Stomach (tissue), 8 donors: ENCODE measurements at regions not wholly inside any gene's neighbourhood (a gene's known extent, or its start where the extent isn't known, plus 50 kb on each side); places are given as distances from the start of the nearest gene placed in this dataset.

ENCODE experiments used
- DNase-seq, 2 donors: peaks; one replicate each; pipeline versions ENCODE4 v3.0.0 to v3.0.0-alpha.2; 2013 to 2019
- H3K27ac ChIP-seq, 5 donors: fragments of 200-600 bp in 4 of 5; sonication (generic) in 4 of 5; one replicate each; pipeline ENCODE4 v1.5.1; 2013 to 2019; ENCODE audit warnings: mild to moderate bottlenecking in 1 of 5, moderate library complexity in 1 of 5
- H3K27me3 ChIP-seq, 3 donors: fragments of 200-600 bp; sonication (generic); one replicate each; pipeline ENCODE4 v1.5.1; 2017 to 2019; ENCODE audit warnings: mixed run types in 1 of 3
- H3K36me3 ChIP-seq, 4 donors: fragments of 200-600 bp; sonication (generic); 1 replicate in 3 of 4; 2 replicates in 1 of 4; pipeline ENCODE4 v1.5.1; 2016 to 2019
- H3K4me1 ChIP-seq, 4 donors: fragments of 200-600 bp; sonication (generic); one replicate each; pipeline ENCODE4 v1.5.1; 2016 to 2019
- H3K4me3 ChIP-seq, 4 donors: fragments of 200-600 bp; sonication (generic) in 3 of 4; one replicate each; pipeline ENCODE4 v1.5.1; 2016 to 2019; ENCODE audit warnings: mild to moderate bottlenecking in 1 of 4
- H3K9me3 ChIP-seq, 4 donors: fragments of 200-600 bp; sonication (generic); one replicate each; pipeline ENCODE4 v1.5.1; 2016 to 2019
- CTCF ChIP-seq, 7 experiments: fragments of 450-650 bp in 4 of 7; fragments of 200-600 bp in 3 of 7; sonication (generic) in 3 of 7; IDR thresholded peaks; one replicate each; pipeline ENCODE4 v1.5.1; 2016 to 2019; ENCODE audit warnings: antibody characterized with exemption in 7 of 7, control low read depth in 2 of 7, mild to moderate bottlenecking in 1 of 7
- EP300 ChIP-seq: sonication (generic); formaldehyde crosslinking; IDR thresholded peaks from one replicate; pipeline ENCODE4 v1.6.1; 2017; ENCODE audit warnings: antibody characterized with exemption
- POLR2A ChIP-seq, 4 donors: fragments of 450-650 bp; IDR thresholded peaks; one replicate each; pipeline ENCODE4 v1.6.1; 2016; ENCODE audit warnings: antibody characterized with exemption in 4 of 4, control low read depth in 2 of 4, mild to moderate bottlenecking in 1 of 4, moderate library complexity in 1 of 4
- POLR2AphosphoS5 ChIP-seq, 3 donors: sonication (generic); formaldehyde crosslinking; IDR thresholded peaks; one replicate each; pipeline ENCODE4 v1.6.1; 2016; ENCODE audit warnings: antibody characterized with exemption in 3 of 3
- WGBS, 5 donors: extraction: QIAGEN DNeasy Blood & Tissue Kit in 3 of 5; methylation state at CpG; one replicate each; pipeline versions ENCODE4 v1.1.5 to v1.1.7; 2013 to 2018; 5-methylcytosine and 5-hydroxymethylcytosine counted together
- intact Hi-C: fragments of 100-400 bp; cut with DNase I; formaldehyde crosslinking; loops from one replicate; pipeline ENCODE4 v1.15.1; 2023; ENCODE audit warnings: low total_unique reads
- donor health status: healthy with polysubstance abuse.
- donor health status: Bipolar disorder and iron deficiency.
- donor health status: healthy.

DNA sequence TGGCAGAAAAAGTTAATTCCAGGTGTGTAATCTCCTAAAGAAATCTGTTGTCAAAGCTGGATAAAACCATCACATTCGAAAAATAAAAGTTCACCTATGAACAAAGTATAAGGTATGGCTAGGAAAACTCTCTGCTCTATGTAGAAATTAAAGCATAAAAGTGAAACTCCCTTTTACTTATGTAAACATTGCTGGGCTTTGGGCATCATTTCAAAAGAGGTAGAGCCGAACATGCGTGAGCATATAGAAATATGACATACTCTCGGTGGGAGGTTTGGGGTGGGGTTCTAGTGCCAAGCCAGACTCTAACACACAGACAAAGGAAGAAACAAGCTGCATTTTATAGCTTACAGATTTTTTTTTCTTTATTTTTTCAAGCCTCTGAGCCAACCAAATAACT, 306.8 kb upstream of the ATP11B start:
- peak in 1 of 2 donors; percentile 35 for DNase-seq
- WGBS, 5 donors, result 25 to 37% (median 29%) methylated on average over 4 of the region's 4 CpGs
- Histone ChIP-seq H3K27ac (no peak overlapping the region), H3K4me1 (peaks cover 0 to 14% (median 7%) of the 10 kb centered on the region in 4 donors), H3K9me3 (no peaks in the 10 kb centered on the region), H3K27me3 (no peaks in the 10 kb centered on the region), H3K36me3 (no peaks in the 10 kb centered on the region), H3K4me3 (no peak overlapping the region)
- TF ChIP-seq POLR2A (IDR thresholded peaks at IDR 0.05), result no peak
- no peak for TF ChIP-seq POLR2AphosphoS5 (IDR thresholded peaks at IDR 0.05)
- no peak for TF ChIP-seq CTCF (IDR thresholded peaks at IDR 0.05)
- TF ChIP-seq EP300, result no peak
- intact Hi-C loops, result no loop called here

DNA sequence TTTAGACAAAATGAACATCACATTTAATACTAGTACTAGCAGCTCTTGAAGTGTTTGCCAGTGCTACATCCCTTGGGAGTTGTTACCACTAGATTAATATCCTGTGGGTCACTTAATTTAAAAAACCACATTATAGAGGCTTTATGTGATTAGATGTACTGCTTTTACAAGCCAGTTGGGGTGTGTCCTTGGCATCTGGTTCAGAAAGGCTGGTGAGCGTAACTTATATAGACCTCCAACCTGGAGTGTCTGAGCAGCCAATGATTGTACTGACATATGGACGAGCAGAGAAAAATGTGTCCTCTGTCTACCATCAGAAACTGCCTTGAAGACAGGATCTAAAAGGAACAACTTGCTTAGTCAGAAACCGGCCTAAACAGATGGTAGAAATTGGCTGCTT, 306.2 kb upstream of the ATP11B start:
- Histone ChIP-seq H3K4me3 (no peak overlapping the region), H3K4me1 (peaks cover 0 to 14% (median 9%) of the 10 kb centered on the region in 4 donors), H3K27ac (no peak overlapping the region), H3K9me3 (no peaks in the 10 kb centered on the region), H3K27me3 (no peaks in the 10 kb centered on the region), H3K36me3 (no peaks in the 10 kb centered on the region)
- DNase-seq, result no peak
- intact Hi-C loops, result no loop called here
- TF ChIP-seq CTCF (IDR thresholded peaks at IDR 0.05) (no peak), POLR2A (IDR thresholded peaks at IDR 0.05) (no peak), POLR2AphosphoS5 (IDR thresholded peaks at IDR 0.05) (no peak), EP300 (no peak)
- WGBS, 5 donors, result 71 to 91% (median 84%) methylated on average over 3 of the region's 3 CpGs

GRCh38 chr3:182487611-182488010, 305.7 kb upstream of the ATP11B start:
- no peak overlapping the region for H3K27ac ChIP-seq
- intact Hi-C loops, result no loop called here
- H3K4me1 ChIP-seq, result peaks cover 0 to 14% (median 9%) of the 10 kb centered on the region in 4 donors
- H3K4me3 ChIP-seq, result no peak overlapping the region
- TF ChIP-seq EP300 (no peak), POLR2AphosphoS5 (IDR thresholded peaks at IDR 0.05) (no peak), CTCF (IDR thresholded peaks at IDR 0.05) (no peak), POLR2A (IDR thresholded peaks at IDR 0.05) (no peak)
- H3K9me3 ChIP-seq, result no peaks in the 10 kb centered on the region
- DNase-seq, result no peak
- no peaks in the 10 kb centered on the region for H3K27me3 ChIP-seq
- no peaks in the 10 kb centered on the region for H3K36me3 ChIP-seq
- 85 to 96% (median 90%) methylated on average over 2 of the region's 2 CpGs for WGBS, 5 donors

DNA sequence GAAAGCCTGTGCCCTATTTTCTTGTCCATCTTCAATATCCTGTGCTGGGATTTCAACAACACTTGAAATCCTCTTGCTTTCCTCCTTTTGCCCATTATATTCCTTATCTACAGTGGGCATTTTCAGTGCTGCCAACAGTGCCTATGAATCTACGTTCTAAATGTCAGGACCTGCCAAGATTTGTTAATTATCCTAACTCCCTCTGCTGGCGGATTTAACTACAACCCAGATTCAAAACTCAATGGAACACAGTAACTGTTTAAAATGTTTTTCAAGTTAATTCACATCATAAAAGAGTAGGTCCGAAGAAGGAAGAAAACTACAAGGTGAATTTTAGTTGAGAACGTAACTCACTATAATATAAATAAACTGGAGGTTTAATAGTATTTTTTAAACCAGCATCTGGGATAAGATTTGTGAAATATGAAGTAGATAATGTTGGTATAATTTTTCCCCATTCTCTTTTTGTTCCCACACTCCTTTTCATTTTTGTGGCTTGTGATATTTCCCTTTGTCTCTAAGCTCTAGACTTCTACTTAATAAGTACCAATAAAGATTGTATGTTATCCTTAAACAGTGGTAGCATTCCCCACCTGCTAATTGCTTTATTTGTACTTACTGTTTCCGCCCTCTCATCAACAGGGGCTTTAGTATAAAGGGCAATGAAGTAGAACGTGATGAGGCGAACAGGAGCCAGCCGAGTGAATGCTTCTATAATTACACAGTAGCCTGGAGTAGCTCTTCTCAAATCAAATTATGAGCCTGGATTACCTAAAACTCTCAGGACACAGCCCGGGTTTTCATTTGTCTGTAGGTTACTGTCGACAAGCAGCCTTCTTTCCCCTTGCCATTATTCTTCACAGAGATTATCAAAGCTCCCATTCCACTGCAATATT, 302.5 kb upstream of the ATP11B start:
- peak overlapping the region in 2 of 5 donors; percentile 15 to 45 for H3K27ac ChIP-seq
- WGBS, 5 donors, result 46 to 57% (median 49%) methylated on average over 10 of the region's 10 CpGs
- no peaks in the 10 kb centered on the region for H3K27me3 ChIP-seq
- peaks cover 0 to 14% (median 9%) of the 10 kb centered on the region in 4 donors for H3K4me1 ChIP-seq
- no peak for TF ChIP-seq EP300
- TF ChIP-seq CTCF (IDR thresholded peaks at IDR 0.05), result peak in 3 of 7 experiments; percentile 32 to 51 (median 47)
- no peaks in the 10 kb centered on the region for H3K36me3 ChIP-seq
- H3K9me3 ChIP-seq, result no peaks in the 10 kb centered on the region
- peak in 1 of 2 donors; percentile 60 for DNase-seq
- intact Hi-C loops, result no loop called here
- H3K4me3 ChIP-seq, result no peak overlapping the region
